GM06990 (cell line): ENCODE measurements at regions not wholly inside any gene's neighbourhood (a gene's known extent, or its start where the extent isn't known, plus 50 kb on each side); places are given as distances from the start of the nearest gene placed in this dataset.

ENCODE experiments used
- DNase-seq: peaks from one replicate; pipeline ENCODE4 v3.0.0-alpha.2; 2011; ENCODE audit not compliant: insufficient read length; ENCODE audit errors: extremely low read depth
- H3K27me3 ChIP-seq: replicated peaks from 2 replicates; pipeline ENCODE4 v1.6.0; 2011; ENCODE audit warnings: low read length; ENCODE audit not compliant: control insufficient read depth, insufficient read depth
- H3K36me3 ChIP-seq: 2 replicates; pipeline ENCODE4 v1.5.1; 2011; ENCODE audit warnings: low read length; ENCODE audit not compliant: control insufficient read depth, insufficient read depth
- H3K4me3 ChIP-seq: replicated peaks from 2 replicates; pipeline ENCODE4 v1.5.1; 2011; ENCODE audit warnings: low read depth, mild to moderate bottlenecking, control low read depth, low read length
- CTCF ChIP-seq: IDR thresholded peaks from 2 replicates; pipeline ENCODE4 v1.5.1; 2011; ENCODE audit warnings: low read length, control low read depth, mild to moderate bottlenecking, inconsistent platforms; ENCODE audit not compliant: insufficient read depth, poor library complexity, severe bottlenecking

- DNase-seq, result peak; percentile 10
- Histone ChIP-seq H3K4me3 (no peak overlapping the region), H3K27me3 (peaks cover 1% of the 10 kb centered on the region; the same call in 1 of the 2 replicates), H3K36me3 (no peaks in the 10 kb centered on the region)
- peak; percentile 69 for TF ChIP-seq CTCF
Observed at GRCh38 chr10:113454341-113455061, 98.4 kb upstream of the HABP2 start.

GRCh38 chr10:113455947-113456346, 96.9 kb upstream of the HABP2 start:
- no peak for TF ChIP-seq CTCF
- DNase-seq, result no peak
- Histone ChIP-seq H3K36me3 (no peaks in the 10 kb centered on the region), H3K27me3 (peaks cover 1% of the 10 kb centered on the region; the same call in 1 of the 2 replicates), H3K4me3 (no peak overlapping the region)

GRCh38 chr10:113456741-113457140, 96.1 kb upstream of the HABP2 start:
- Histone ChIP-seq H3K27me3 (peaks cover 1% of the 10 kb centered on the region; the same call in 1 of the 2 replicates), H3K36me3 (no peaks in the 10 kb centered on the region), H3K4me3 (no peak overlapping the region)
- no peak for DNase-seq
- no peak for TF ChIP-seq CTCF

GRCh38 chr10:113457408-113457807, 95.4 kb upstream of the HABP2 start:
- TF ChIP-seq CTCF, result no peak
- DNase-seq, result no peak
- Histone ChIP-seq H3K36me3 (no peaks in the 10 kb centered on the region), H3K27me3 (peaks cover 1% of the 10 kb centered on the region; the same call in 1 of the 2 replicates), H3K4me3 (no peak overlapping the region)

- TF ChIP-seq CTCF, result no peak
- Histone ChIP-seq H3K4me3 (no peak overlapping the region), H3K36me3 (no peaks in the 10 kb centered on the region), H3K27me3 (peaks cover 1% of the 10 kb centered on the region; the same call in 1 of the 2 replicates)
- no peak for DNase-seq
Observed at GRCh38 chr10:113458451-113458850, 94.4 kb upstream of the HABP2 start.
